ENCODE measurements at regions not wholly inside any gene's neighbourhood (a gene's known extent, or its start where the extent isn't known, plus 50 kb on each side); places are given as distances from the start of the nearest gene placed in this dataset.

GRCh38 chr20:58005581-58006345 lies 222.7 kb downstream of the ANKRD60 start:
- TF ChIP-seq CTCF (optimal IDR thresholded peaks at IDR 0.05 in 1 of 3, IDR thresholded peaks at IDR 0.05 in 1 of 3, conservative IDR thresholded peaks at IDR 0.05 in 1 of 3; ENCODE audit: extremely low read depth in 1 of 3, insufficient read depth in 2 of 3, low read length in 3 of 3) = no peak
- TF ChIP-seq EZH2 (IDR thresholded peaks at IDR 0.05; ENCODE audit: low read length) = no peak
